HG03378 (cell line): ENCODE measurements at regions not wholly inside any gene's neighbourhood (a gene's known extent, or its start where the extent isn't known, plus 50 kb on each side); places are given as distances from the start of the nearest gene placed in this dataset.

Experiments
- ATAC-seq: cut with Tn5 transposase; IDR thresholded peaks from one replicate; pipeline ENCODE4 v1.9.1; 2021; ENCODE audit warnings: mild to moderate bottlenecking, moderate library complexity; ENCODE audit not compliant: unreplicated experiment

DNA sequence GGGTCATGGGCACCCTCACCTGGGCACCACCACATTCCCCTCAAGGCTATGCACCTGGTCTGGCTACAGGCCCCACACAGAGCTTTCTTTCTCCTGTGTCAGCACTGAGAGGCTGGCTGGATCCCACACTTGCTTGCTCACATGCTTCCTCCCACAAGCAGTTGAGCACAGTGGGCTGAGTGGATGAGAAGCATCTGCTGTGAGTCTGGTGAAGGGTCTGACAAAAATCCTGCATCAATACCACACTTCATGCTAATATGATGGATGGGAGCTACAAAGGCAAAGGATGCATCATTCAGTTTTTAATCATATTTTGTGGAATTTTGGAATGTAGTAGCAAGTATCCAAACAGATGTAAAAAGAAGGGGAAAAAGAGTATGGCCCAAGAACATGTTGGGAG is 830.8 kb upstream of the PTPRD start:
- no peak for ATAC-seq

DNA sequence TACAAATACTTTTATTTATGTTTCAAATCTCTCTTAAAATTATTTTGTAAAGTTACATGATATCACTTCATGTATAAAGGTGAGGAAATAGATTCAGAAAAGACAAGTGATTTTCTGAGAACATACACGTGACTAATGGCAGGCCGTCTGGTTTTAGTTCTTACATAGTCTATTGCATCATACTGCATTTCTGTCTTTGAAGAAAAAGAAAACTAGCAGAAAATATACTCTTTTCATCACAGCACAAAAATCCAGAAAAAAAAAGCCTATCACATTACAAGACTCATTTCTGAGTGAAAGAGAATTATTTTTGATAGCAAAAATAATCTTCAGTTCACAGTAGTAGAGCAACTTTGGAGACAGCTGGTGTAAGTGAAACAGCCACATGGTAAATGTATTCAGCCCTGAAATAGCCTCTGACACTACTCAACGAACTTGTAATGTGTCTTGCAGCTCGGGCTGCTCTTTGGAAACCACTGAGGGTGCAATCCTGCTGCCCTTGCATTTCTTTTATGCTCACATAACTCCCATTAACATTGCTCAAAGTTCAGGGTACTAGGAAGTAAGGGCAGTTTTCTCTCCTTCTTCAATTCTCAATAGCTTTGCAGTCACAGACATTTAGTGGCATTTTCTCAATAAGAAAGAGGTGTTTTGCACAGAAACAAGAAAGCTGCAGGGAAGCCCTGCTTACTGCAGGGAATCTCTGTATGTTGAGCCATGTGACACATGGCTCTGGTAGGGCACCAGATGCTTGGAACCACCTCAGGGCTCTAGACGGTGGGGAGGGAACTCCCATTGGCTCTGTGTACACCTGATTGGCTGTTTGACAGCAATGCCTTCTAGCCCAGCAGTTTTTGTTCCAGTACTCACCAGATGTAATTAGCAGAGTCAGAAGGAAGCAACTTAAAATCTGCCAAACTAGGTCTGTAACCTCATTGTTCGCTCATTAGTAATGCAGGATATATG is 845.3 kb upstream of the PTPRD start:
- ATAC-seq: no peak

DNA sequence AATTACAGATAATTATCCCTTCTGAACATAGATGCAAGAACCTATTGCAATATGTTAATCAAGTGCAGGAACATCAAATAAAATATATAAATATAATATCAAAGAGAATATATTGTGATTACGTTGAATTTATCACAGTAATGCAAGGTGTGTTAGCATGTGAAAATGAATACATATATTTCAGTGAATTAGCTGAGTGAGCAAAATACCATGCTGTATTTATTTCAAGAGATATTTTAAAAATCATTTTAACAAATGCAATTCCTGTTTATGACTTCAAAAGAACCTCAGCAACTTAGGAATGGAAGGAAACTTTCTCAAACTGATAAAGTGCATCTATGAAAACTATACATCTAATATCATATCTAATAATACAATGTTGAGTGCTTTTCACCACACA is 856.9 kb upstream of the PTPRD start:
- no peak for ATAC-seq

DNA sequence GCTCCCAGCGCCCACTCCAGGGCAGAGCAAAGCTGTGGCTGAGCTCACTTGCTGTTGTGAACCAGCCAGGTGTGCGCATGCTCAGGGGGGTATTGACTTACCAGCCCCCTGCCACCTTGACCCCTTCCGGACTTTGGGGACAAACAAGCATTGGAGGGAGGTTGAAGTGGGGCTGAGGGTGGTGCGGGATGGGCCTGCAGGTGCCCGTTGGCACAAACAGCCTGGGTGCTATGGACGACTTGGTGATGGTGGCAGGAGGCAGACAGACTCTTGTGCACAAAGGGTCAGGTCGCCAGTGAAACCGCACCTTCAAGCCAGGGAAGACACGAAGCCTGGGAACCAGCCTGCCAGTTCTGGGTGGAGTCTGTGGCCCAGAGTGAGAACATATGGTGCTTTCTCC is 858.5 kb upstream of the PTPRD start:
- no peak for ATAC-seq

DNA sequence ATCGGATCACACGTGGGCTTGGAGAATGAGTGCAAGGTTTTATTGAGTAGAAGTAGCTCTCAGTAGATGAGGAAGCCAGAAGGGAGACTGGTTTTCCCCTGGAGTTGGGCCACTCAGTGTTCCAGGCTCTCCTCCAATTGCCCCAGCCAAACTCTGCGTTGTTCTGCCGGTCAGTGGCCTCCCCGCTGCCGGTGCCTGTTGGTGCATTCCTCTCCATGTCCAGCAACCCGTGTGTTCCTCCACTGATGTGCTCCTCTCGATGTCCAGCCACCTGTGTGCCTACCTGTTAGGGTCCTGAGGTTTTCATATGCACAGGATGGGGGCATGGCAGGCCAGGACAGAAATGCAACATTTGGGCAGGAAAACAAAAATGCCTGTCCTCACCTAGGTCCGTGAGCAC is 888.0 kb upstream of the PTPRD start:
- ATAC-seq: no peak

DNA sequence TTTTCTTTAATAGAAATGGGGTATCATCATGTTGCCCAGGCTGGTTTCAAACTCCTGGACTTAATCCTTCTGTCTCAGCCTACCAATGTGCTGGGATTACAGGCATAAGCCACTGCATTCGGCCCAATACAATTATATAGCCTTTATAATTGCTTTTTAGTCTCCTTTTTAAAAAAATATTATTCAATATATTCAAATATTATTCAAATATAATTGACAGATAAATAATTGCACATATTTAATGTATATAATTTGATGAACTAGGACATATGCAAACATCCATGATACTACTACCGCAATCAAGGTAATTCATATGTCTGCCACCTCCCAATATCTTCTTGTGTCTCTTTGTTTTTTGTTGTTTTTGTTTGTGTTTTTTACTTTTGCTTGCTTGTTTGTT is 894.2 kb upstream of the PTPRD start:
- no peak for ATAC-seq

DNA sequence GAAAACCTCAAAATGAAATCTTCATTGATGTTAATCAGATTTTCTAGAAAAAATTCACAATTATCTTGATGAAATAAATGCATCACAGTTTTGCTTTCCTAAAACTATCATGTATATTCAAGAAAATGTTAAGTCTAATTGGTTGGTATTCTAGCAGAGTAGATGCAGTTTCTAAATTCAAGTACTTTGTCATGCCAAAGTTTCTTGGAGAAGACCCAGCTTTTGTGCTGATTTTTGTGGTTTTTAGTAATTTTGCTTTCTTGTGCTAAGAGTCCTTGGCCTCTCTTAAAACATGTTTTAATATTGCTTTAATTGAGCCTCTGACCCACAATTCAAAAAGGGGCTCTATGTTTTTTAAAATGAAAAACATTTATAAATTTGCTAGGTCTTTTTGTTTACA is 924.8 kb upstream of the PTPRD start:
- no peak for ATAC-seq

DNA sequence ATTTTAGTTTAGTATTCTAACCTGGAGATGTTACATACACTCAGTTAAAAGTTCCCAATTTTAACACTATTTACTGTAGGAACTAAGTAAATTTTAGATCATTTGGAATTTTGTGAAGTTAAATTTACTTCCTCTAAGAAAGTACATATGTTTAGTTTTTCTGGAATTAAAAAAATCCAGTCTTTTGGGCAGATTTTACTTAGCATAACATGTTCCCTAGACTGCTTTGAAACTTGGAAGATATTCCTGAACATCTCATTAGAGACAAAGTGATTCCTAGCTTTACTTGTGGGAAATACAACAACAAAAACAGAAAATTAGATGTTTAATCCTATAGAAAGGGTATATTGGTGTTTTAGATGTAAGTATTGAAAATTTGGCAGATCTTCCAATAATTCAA is 930.0 kb upstream of the PTPRD start:
- ATAC-seq: no peak

DNA sequence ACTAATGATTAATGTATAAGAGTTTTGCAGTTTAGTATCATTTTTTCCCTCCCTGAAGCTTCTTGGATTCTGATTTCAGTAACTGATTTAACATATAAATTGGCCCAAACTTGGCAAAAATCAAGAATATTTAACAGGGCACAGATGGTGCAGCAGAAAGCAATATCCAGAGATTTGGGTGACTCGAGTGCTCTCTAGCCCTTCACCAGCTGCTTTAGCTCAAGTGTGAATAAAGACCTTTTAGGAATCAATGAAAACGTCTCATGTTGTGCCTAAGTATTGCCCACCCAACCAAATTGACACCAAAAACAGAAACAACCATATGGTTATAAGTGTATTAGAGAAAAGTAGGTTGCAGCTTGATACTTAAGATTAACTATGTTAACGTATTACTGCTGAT is 933.4 kb upstream of the PTPRD start:
- ATAC-seq: no peak

DNA sequence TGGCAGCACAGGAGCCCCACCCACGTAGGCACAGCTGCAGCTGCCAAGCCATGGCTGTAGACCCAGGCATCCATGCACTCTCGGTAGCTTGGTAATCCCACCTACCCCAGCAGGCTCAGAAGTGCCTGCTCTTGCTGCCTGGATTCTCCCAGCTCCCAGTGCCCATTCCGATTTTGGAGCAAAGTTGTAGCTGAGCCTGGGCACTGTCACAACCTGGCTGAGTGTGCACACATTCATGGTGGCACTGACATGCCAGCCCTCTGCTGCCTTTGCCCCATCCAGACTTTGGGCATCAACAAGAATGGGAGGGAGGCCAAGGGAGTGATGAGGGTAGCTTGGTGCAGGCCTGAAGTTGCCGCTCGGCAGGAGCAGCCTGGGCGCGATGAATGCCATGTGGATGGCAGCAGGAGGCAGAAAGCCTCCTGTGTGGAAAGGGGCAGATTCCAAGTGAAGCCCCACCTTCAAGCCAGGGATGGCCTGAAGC is 936.6 kb upstream of the PTPRD start:
- no peak for ATAC-seq

DNA sequence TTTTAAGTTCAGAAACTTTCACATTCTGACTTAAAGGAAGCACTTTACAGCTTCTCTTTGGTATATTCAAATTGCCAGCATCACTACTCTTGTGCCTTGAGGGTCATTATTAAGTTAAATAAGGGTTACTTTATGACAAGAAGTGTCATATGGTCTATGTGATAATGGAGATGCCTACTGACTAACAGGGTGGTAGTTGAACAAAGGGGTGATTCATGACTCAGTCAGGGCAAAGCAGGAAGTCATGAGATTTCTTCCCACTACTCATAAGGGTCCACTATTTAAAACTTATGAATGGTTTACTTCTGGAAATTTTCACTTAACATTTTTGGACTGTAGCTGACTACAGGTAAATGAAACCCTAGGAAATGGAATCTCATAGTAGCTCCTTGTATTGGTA is 938.3 kb upstream of the PTPRD start:
- ATAC-seq: no peak

DNA sequence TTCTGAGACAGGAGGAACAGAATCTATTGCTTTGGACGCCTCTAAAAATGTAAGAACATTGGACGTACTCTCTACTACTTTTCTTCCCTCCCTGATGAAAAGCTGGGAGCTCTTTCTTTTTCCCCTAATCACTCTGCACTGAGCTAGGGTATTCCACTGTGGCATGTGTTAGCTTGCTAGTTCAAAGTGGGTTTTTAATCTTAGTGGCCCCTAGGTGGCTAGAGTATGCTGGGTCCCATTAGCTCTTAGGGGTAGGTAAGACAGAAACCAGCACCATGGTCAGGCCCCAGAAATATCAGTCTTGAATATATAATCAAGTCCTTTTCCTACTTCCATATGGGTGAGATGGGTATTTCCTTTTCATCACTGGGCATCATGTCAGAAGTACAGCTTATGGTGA is 945.2 kb upstream of the PTPRD start:
- ATAC-seq: no peak

DNA sequence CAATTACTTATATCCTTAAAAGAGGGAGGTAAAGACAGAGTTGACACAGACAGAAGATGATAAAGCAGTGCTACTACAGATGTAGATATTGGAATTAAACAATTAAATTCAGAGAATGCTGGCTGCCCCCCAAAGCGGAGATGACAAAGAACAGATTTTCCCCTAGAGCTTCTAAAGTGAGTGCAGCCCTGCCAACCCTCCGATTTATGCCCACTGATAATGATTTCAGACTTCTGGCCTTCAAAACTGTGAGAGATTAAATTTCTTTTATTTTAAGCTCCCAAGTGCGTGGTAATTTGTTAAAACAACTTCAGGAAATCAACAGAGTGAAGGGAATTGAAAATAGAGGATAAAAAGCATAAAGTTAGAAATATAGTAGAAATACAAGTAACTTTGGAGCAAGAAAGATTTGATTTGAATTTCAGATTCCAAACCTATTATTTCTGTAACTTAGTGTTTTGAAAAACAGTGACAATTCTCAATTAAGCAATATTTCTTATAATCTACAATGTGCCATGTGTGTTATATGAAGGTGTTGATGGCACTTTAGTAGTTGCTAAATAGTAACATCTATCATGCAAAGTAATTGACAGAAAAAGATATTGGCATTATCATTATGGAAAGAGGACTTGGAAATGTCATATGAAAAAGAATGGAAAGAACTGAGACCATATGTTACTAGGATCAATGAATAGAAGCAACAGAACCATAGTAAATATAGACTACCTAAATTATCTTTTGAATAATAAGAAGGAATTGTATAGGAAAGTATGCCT is 946.4 kb upstream of the PTPRD start:
- no peak for ATAC-seq

DNA sequence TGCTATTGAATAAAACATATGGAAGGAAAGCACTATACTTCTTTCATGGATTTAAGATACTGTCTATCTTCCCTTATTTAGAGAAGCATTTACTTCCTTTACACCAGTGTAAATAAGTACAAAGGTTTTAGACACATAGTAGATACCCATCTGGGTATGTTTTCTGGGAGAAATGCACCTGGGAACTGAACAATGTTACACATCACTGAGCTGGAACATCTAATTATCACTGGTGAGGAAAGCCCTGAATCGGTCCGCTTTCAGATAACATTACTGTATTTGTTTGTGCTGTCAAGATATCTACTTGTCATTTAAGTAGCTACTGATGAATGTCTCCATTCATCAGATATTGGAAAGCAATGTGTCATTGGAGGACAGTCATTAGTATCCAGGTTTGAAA is 964.7 kb upstream of the PTPRD start:
- no peak for ATAC-seq

DNA sequence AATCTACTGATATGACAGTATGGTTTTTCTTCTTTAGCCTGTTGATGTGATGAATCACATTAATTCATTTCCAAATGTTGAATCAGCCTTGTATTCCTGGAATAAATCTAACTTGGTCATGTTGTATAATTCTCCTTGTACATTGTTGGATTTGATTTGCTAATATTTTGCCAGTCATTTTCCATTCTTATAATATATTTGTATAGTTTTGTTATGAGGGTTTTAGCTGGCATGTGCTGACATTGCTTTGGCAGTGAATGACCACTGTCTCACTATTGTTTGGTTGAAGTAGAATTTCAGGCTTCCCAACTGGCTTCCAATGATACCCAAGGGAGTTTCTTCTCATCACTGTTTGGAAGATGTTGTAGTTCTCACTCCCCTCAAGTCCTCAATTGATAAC is 983.0 kb upstream of the PTPRD start:
- no peak for ATAC-seq

DNA sequence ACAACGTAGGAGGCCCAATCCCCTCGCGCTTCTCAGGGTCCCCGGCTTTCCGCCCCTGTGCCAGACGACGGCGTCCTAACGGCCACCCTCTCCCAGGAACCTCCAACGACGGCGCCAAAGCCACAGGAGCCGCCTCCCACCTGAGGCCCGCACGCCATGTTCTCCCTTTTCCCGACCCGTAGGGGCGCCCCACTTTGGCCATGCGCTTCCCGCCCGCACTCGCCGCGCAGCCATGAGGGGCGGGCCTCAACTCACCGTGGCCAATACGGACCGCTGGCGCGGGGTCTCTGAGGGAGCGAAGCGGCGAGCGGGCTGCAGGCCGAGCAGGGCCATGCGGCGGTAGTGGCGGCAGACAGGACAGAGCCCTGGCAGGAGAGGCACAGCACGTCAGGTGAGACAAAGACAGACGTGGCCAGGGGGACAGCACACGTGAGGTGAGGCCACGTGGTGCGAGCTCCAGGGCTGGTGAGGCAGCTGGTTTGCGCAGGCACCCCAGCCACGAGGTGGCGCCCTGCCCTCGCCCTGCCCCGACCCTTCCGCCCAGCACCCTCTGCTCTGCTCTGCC is 1005.5 kb upstream of the PTPRD start:
- ATAC-seq: no peak

DNA sequence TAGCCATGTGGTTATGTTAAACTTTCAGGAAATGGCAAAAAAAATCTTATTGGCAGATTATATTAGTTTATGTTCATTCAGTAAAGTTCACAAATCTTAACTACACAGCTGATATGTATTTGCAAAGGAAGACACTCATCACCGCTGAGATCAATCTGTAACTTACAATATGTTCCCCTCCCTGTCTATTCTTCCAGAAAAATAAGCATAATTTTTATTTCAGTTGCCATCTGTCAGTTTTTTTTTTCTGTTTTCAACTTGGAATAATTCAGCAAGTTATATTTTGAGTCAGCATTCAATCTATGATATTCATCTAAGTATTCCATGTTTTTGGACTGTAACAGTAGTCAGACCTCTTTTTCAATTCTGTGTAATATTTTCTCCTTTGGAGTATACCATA is 1019.9 kb upstream of the PTPRD start:
- ATAC-seq: no peak

DNA sequence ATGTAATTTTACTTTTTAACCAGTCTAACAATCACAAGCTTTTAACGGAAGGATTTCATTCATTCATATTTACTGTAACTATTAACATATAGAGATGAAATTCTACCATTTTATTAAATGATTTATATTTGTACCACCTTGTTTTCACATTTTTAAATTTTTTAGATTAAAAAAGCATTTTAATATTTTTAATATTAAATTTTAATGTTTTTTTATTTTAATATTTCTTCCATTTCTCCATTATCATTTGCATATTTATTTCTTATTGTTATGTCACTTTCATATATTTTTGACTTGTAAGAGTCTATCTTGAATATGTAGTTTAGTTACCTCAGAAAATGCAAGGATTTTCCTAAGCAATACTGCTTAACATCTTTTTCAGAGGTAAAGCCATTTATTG is 1034.0 kb upstream of the PTPRD start:
- no peak for ATAC-seq

DNA sequence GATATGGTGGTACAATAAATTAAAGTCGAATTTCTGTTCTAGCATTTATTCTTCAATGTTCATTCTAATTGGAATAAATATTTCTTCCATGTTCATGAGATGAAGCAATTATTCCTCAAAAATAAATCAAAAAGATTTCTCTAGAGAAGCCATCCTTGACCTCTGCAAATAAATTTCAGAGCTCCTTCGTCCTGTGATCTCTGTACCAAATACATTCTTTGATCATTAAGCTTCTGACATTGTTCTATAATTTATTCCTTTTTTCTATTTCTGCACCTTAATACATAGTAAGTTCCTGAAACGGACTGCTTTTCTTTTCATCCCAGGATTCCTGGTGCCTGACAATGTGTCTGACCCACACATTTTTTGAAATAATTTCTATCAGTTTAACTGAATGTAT is 1039.3 kb upstream of the TYRP1 start:
- no peak for ATAC-seq

DNA sequence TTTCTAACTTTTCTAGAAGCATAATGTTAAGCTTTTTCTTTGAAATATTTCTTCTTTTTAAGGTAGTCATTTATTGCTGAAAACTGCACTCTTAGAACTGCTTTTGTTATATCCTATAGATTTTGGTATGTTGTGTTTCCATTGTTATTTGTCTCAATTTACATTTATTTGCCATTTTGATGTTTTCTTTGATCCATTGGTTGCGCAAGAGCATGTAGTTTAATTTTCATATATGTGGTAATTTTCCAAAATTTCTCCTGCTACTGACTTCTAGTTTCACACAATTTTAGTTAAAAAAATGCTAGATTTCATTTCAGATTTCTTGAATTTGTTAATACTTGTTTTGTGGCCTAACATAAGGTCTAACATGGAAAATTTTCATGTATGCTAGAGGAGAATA is 1029.3 kb upstream of the TYRP1 start:
- ATAC-seq: no peak

DNA sequence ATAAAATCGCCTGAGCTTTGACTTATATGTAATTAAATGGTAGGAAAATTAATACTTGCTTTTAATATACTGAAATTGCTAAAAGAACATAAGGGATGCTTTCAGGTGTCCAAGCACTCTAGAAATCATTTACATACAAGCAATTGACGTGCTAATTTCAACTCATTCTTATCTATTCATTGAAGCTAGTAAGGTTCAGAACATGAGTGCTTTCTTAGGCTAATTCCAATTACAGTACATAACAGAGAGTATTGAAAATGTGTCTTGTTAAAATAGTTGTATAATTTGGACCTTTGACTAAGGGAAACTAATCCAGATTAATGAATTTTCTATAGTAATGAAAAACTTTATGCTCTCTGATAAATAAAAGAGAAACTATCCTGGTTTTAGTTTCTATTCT is 1016.4 kb upstream of the TYRP1 start:
- ATAC-seq: no peak

DNA sequence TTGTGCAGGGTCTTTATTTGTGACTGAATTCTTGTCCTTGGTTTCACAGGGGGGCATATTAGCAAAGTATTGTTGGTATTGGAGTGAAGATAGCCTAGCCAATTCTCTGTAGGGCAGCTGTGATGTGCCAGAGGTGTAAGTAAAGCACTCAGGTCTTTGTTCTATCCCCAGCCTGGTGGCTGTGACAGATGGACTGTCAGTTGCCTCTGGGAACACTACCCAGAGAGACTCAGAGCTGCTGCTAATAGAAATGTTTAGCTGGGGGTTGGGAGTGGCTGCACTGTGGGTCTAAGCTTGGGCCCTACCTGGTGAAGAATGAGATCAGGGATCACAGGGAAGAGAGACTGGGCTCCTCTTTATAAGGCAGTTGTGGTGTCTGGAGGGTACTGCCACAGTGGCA is 1006.5 kb upstream of the TYRP1 start:
- ATAC-seq: no peak
